ENCODE measurements at regions not wholly inside any gene's neighbourhood (a gene's known extent, or its start where the extent isn't known, plus 50 kb on each side); places are given as distances from the start of the nearest gene placed in this dataset.
"Not testable (repeated sequence)": the region's sequence is repeated elsewhere in the genome, so short reads cannot be mapped to it uniquely, and the experiment has no call there.

- no peak for DNase-seq
Observed at GRCh38 chr22:22717664-22718063, 73.2 kb downstream of the GGTLC2 start.

- DNase-seq = peak in 1 of 3 experiments; percentile 8
Observed at GRCh38 chr22:22720201-22720723, 75.8 kb downstream of the GGTLC2 start.

- DNase-seq = no peak
Observed at GRCh38 chr22:22720724-22721261, 76.4 kb downstream of the GGTLC2 start.

- no peak for DNase-seq
Observed at GRCh38 chr22:22721681-22722354, 77.4 kb downstream of the GGTLC2 start.

GRCh38 chr22:22728382-22728781, 84.0 kb downstream of the GGTLC2 start:
- DNase-seq = no peak

GRCh38 chr22:22730655-22731373, 86.4 kb downstream of the GGTLC2 start:
- DNase-seq = no peak

- no peak for DNase-seq
Observed at GRCh38 chr22:22731374-22731676, 86.9 kb downstream of the GGTLC2 start.

GRCh38 chr22:22733006-22733405, 88.6 kb downstream of the GGTLC2 start:
- not testable (repeated sequence) for DNase-seq

- no peak for DNase-seq
Observed at GRCh38 chr22:22733881-22734373, 89.5 kb downstream of the GGTLC2 start.

GRCh38 chr22:22734395-22735272, 90.2 kb downstream of the GGTLC2 start:
- not testable (repeated sequence) for DNase-seq

GRCh38 chr22:22735276-22735675, 90.9 kb downstream of the GGTLC2 start:
- DNase-seq = not testable (repeated sequence)

- DNase-seq = no peak
Observed at GRCh38 chr22:22735695-22736611, 91.5 kb downstream of the GGTLC2 start.

- no peak for DNase-seq
Observed at GRCh38 chr22:22737590-22737989, 93.2 kb downstream of the GGTLC2 start.

GRCh38 chr22:22738959-22739585, 94.7 kb downstream of the GGTLC2 start:
- no peak for DNase-seq

GRCh38 chr22:22740560-22741276, 96.3 kb downstream of the GGTLC2 start:
- no peak for DNase-seq

- DNase-seq = no peak
Observed at GRCh38 chr22:22741843-22742242, 97.4 kb downstream of the GGTLC2 start.

- DNase-seq = no peak
Observed at GRCh38 chr22:22742641-22743040, 98.2 kb downstream of the GGTLC2 start.

- DNase-seq = no peak
Observed at GRCh38 chr22:22743128-22743760, 98.8 kb downstream of the GGTLC2 start.

- no peak for DNase-seq
Observed at GRCh38 chr22:22744412-22745224, 100.2 kb downstream of the GGTLC2 start.

Data from NCI-H1417 (cell line).